NCI-H524 treated with DMSO at 0.1 percent for 48 hours (cell line): ENCODE measurements at regions not wholly inside any gene's neighbourhood (a gene's known extent, or its start where the extent isn't known, plus 50 kb on each side); places are given as distances from the start of the nearest gene placed in this dataset.
"Not testable (repeated sequence)": the region's sequence is repeated elsewhere in the genome, so short reads cannot be mapped to it uniquely, and the experiment has no call there.

Experiments
- DNase-seq: peaks from one replicate; lab custom pipeline; 2025; lab: John Stamatoyannopoulos, UW

DNA sequence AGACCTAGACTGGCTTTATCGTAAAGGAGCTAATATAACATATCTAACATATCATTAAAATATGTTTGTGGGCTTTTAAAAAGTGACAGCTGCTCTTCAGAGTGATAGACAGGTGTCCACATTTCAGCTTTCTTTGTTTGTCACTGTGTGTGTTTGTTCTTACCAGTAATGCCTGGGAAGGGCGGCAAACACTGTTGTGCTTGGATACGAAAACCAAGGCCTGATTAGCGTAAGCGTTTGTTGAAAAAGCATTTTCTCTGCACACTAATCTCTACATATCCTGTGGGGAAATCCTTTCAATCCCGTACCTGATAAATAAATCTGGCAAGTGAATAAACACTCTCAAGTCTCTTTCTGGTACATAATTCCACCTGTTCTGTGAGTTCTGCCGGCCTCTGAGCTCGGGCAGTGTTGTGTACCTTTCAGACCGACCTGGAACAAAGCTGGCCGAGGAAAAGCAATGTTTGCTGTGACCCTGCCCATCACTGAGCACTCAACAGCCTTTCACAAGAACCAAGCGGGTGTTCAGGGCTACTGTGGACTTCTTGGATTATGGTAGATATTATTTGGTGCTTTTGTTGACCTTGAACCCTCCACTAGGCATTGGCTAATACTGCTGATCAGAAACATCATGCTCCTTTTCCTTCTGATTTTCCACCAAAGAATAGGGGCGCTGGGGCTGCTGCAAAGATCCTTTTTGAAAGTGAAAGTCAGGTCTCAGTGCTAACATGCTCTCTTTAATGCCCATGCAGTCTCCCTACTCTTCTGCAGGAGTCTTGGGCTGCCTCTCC lies 100.4 kb downstream of the CD83 start:
- DNase-seq: no peak

- no peak for DNase-seq
Observed at GRCh38 chr6:14218519-14218800, 100.9 kb downstream of the CD83 start.

- DNase-seq: no peak
Observed at GRCh38 chr6:14221564-14222279, 104.2 kb downstream of the CD83 start.

DNA sequence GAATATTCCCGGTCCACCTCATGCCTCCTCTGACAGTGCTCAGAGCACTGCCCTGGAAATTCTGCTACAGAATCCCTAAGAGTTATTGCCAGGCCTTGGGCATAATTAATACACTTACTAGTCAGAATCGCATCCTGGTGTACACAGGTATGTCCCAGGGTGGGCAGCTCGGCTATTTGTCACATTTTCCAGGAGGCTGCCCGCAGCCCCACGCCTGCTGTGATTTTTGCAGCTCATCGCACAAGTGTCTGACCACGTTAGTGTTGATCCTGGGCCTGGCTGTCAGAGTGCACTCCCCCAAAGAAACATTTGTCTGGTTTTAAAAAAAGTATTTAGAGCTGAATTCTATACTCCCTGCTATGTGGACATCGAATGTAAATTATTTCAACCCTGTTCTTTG lies 105.4 kb downstream of the CD83 start:
- no peak for DNase-seq

- DNase-seq: no peak
Observed at GRCh38 chr6:14224359-14225103, 107.0 kb downstream of the CD83 start.

DNA sequence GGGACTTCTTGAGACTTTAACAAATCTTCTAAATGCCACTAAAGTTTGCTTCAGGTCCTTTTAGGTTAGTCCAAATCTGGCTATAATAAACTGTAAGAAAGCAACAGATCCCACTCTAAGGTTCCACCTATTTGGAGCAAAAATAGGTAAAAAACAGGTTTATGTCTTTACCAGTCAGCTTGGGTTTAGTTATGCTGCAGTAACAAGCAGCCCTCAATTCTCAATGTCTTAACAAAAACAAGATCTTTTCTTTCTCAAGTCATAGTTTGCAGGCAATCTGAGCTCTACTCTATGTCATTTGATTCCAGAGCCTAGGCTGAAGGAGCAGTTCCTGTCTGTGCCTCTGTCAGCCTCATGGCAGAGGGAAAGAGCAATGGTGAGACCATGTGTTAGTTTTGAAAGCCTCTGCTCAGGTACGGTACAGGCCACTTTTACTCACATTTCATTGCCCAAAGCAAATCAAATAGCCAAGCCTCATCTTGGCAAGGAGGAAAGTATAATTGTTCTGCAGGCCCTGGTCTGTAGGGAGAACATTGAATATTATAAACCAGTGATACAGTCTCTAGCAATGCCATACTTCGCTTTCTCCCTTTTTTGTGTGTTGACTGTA lies 108.6 kb downstream of the CD83 start:
- DNase-seq: no peak

DNA sequence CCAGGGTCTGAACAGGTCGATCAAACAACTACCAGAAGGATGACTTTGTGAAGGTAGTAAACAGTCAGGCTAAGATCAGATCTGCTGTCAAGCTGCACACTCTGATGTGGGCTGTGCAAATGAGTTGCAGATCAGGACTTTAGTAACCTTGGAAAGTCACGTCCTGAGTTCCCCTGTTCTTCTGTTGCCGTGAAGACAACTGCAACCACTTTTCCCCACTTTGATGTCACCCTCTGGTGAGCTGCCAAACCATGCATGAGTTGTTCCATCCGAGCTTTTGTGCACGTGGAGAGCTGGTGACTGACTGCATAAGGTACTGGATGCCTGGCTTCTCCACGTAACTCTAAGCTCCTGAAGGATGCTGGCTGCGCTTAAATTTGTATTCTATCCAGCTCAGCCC lies 111.0 kb downstream of the CD83 start:
- no peak for DNase-seq

GRCh38 chr6:14231071-14231483 lies 113.5 kb downstream of the CD83 start:
- no peak for DNase-seq

GRCh38 chr6:14231501-14232280 lies 114.1 kb downstream of the CD83 start:
- DNase-seq: no peak

GRCh38 chr6:14232889-14233288 lies 115.3 kb downstream of the CD83 start:
- DNase-seq: no peak

DNA sequence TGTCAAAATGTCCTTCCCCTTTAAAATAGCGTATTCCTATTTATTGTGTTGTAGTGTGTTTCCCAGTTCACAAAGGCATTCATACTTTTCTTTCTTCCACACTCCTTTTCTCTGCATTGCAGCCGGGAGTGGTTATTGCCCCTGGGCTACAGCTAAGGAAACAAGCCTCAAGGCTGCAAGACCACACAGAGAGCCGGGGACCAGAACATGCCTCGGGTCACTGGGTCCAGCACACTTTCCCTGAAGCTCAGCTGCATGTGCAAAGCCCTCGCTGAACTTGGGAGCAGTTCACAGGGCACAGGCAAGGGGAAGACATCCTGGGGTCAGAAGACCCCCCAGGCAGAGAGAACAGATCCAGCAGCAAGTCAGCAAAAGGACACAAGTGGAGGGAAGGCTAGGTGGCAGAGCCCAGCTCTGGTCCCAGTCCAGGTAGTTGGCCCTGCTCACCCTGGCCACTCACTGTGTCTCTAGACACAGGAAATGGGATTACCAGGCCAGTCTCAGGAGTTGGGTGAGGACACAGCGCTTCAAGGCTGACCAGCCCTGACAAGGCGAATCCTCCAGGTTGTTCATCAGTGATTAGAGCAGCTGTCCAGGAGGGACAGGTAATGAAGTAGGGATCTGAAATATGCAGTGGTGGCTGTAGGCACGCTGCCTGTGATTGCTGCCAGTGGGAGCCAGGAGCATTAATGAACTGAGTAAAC lies 118.2 kb downstream of the CD83 start:
- no peak for DNase-seq

- DNase-seq: no peak
Observed at GRCh38 chr6:14239097-14239496, 121.5 kb downstream of the CD83 start.

DNA sequence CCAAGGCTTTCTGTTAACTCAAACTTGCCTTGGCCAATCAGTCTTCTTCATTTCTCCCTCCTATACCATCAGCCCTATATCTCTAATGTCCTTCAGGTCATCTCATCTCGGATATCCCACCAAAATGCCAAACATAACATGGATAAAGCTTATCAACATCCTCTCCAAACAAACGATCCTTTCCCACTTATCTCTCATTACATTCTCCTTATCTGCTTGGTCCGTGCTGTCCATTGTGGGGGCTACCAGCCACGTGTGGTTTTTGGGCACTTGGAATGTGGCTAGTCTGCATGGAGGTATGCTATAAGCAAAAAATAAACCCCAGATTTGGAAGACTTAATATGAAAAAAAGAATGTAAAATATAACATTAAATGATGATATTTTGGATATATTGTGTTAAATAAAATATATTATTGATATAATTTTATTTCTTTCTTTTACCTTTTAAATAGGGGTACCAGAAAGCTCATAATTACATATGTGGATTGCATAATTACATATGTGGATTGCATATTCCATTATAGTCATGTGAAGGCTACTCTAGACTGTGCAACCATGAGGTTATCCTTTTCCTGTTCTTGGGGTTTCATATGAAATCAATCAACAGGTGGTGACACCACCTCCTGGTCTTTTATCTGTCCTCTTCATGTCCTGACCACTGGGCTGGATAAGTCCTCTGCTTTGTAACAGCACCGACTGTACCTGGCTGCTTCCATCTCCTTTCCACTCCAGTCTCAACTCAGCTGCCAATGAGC lies 123.0 kb downstream of the CD83 start:
- DNase-seq: no peak

GRCh38 chr6:14241255-14242070 lies 123.9 kb downstream of the CD83 start:
- no peak for DNase-seq

GRCh38 chr6:14242912-14243311 lies 125.3 kb downstream of the CD83 start:
- not testable (repeated sequence) for DNase-seq

DNA sequence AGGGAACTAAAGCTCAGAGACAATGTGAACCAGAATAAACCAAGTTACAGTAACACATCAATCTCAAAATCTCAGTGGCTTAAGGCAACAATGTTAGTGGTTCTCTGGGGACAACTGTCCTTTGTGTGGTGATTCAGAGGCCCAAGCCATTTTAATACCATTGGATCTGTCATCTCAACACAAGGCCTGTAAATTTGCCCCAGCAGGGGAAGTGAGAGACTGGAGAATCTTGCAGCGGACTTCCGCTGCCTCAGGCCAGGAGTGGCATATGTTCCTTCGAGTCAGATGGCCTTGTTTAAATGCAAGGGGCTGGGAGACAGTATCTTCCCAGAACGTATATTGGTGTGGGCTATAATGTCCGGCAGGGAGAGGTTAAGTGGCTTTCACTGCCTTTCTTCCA lies 126.0 kb downstream of the CD83 start:
- DNase-seq: peak; percentile 18

GRCh38 chr6:14246876-14247275 lies 129.3 kb downstream of the CD83 start:
- DNase-seq: no peak

- no peak for DNase-seq
Observed at GRCh38 chr6:14250573-14250972, 133.0 kb downstream of the CD83 start.

DNA sequence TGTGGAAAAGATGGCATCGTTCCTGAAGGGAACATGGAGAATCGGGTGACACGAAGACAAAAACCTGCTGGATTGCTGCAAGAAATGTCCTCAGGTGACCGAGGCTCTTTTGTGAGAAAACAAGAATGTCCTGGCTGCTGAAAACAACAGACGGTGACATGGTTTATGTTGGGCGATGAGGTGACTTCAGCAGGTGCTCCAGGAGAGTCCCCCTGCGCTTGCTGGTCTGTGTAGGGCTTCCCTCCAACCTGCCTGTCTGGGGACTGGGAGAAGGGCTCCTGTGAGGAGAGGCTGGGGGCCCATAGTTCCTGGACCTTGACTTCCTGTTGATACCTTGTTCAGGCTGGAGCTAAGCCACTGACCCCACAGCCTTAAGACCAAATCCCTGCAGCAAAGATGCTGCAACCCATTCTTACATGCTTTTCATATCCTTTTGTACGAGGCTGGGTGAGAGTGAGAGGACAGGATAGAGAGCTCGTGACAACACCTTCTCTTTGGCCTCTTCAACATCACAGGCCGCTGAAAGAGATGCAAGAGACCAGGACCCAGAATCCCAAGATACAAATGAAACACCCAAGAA lies 134.8 kb downstream of the CD83 start:
- DNase-seq: no peak
